ENCODE measurements at regions not wholly inside any gene's neighbourhood (a gene's known extent, or its start where the extent isn't known, plus 50 kb on each side); places are given as distances from the start of the nearest gene placed in this dataset.

DNA sequence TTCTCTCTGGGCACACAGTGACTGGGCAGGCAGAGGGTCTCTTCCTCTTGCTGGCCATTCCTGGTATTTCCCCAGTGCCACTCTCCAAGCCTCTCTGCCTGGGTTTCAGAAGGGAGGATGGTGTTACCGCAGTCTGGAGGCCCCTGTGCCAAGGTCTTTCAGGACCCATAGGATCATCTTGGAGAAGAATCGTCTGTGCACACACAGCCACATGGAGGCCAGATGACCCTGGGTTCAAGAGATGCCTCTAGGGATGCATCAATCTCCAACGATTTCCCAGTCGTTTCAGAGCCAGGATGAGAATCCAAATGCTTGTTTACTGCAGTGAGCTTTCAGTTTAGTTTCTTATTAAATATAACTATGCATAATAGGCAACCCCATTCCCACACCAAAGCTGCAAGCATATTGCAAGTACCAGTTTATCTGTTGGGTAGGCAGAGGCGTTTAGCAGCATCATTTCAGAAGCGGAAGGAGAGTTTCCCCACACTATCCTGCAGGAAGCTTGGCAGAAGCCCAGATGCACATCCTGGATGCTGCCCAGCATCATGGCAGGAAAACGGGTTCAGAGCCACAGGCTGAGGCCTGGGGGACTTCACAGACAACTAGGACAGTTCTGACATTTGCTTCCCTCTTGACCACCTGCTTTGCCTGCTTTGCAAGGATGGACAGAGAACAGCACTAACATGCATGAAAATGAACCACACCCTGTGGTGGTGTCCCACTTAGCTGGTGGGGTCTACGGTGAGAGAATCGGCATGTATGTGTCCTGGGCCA is 134.7 kb upstream of the FAM20C start:
- no peak overlapping the region for H3K4me3 ChIP-seq (ENCODE audit: control insufficient read depth, low read depth, low read length)
- TF ChIP-seq, protein P1, sequence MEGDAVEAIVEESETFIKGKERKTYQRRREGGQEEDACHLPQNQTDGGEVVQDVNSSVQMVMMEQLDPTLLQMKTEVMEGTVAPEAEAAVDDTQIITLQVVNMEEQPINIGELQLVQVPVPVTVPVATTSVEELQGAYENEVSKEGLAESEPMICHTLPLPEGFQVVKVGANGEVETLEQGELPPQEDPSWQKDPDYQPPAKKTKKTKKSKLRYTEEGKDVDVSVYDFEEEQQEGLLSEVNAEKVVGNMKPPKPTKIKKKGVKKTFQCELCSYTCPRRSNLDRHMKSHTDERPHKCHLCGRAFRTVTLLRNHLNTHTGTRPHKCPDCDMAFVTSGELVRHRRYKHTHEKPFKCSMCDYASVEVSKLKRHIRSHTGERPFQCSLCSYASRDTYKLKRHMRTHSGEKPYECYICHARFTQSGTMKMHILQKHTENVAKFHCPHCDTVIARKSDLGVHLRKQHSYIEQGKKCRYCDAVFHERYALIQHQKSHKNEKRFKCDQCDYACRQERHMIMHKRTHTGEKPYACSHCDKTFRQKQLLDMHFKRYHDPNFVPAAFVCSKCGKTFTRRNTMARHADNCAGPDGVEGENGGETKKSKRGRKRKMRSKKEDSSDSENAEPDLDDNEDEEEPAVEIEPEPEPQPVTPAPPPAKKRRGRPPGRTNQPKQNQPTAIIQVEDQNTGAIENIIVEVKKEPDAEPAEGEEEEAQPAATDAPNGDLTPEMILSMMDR (IDR thresholded peaks at IDR 0.05; ENCODE audit: control insufficient read depth, insufficient read depth, low read depth, low read length, missing control alignments) = no peak
- no peak for DNase-seq (ENCODE audit: low read depth)

DNA sequence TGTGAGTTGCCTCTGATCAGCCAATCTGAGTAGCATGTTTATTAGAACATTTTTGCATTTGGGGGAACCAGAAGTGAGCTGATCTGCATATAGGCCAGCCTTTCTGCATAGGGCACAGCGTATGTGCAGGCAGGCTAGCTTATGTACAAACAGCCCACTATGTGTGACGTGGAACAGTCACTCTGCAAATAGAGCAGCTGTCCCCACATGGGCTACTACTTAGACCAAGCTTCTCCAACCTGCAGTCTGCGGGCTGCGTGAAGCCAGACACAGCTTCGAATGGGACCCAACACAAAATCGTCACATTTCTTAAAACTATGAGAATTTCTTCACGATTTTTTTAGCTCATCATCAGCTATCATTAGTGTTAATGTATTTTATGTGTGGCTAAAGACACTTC is 134.1 kb upstream of the FAM20C start:
- no peak for DNase-seq (ENCODE audit: low read depth)
- TF ChIP-seq, protein P1 (IDR thresholded peaks at IDR 0.05; ENCODE audit: control insufficient read depth, insufficient read depth, low read depth, low read length, missing control alignments) = no peak
- H3K4me3 ChIP-seq (ENCODE audit: control insufficient read depth, low read depth, low read length) = no peak overlapping the region

DNA sequence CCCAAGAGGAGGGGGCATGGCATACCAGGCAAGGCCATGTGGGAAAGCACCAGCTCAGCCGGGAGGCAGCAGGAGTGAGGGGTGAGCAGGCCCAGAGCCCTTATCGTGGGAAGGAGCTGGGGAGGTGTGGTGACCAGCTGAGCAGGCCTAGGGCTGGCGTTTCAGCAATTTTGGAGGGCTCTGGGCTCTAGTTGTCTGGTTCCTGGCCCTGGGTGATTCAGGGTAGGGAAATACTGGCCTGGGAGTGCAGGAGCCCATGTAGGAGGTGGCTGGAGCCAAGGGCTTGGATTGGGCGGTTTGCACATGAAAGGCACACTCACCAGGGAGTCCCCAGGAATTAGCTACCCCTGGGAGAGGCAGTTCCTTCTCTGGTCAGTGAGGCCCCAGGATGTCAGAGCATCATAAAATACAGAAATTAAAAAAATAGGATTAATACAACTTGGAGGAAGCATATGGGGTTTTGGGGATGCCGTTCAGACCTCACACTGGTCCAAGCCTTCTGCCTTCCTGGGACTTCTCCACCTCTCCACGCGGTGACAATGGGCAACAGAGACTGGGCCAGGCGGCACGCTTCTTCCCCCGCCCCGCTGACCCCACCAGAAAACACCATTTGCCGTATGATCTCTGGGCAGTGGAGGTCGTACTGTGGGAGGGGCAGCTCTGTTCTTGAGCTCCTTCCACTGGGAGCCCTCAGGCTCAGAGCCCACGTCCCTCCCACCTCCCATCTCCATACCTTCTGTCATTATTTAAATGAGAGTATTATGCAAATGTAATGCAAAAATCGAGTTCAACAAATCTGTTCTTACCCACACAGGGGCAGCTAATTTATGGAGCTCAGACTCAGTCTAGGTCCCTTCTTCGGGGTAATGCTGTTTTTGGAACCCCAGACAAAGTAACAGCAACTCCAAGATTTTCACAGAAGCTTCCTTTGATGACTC is 133.0 kb upstream of the FAM20C start:
- no peak overlapping the region for H3K4me3 ChIP-seq (ENCODE audit: control insufficient read depth, low read depth, low read length)
- TF ChIP-seq, protein P1 (IDR thresholded peaks at IDR 0.05; ENCODE audit: control insufficient read depth, insufficient read depth, low read depth, low read length, missing control alignments) = no peak
- DNase-seq (ENCODE audit: low read depth) = no peak

DNA sequence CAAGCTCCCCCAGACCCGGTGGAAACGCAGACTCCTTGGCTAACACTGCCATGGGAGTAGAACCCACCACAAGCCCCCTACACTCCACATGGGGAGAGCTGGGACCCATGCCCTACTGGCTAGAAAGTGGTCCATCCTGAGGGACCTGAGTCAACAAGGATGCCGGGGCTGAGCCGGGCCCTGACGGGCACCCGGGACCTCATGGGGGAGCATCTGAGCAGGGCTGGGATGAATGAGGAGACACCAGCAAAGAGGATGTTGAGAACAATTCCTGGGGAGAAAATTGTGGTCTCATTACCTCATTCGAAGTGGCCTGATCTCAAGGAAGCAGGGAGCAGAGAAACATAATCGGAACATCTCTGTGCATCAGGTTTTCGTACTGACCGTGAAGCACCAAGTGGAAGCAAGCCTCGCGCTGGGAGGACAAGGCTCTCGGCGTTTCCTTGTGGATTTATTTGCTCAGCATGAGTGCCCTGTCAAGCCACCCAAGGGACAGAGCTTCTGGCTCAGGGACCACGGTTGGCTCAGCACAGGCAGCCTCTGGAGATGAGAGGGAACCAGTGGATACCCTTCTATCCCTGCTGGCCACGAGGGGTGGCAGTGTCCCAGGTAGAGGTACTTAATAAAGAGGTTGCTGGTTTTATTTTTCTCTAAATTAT is 132.2 kb upstream of the FAM20C start:
- DNase-seq (ENCODE audit: low read depth) = no peak
- TF ChIP-seq, protein P1 (IDR thresholded peaks at IDR 0.05; ENCODE audit: control insufficient read depth, insufficient read depth, low read depth, low read length, missing control alignments) = no peak
- H3K4me3 ChIP-seq (ENCODE audit: control insufficient read depth, low read depth, low read length) = no peak overlapping the region

DNA sequence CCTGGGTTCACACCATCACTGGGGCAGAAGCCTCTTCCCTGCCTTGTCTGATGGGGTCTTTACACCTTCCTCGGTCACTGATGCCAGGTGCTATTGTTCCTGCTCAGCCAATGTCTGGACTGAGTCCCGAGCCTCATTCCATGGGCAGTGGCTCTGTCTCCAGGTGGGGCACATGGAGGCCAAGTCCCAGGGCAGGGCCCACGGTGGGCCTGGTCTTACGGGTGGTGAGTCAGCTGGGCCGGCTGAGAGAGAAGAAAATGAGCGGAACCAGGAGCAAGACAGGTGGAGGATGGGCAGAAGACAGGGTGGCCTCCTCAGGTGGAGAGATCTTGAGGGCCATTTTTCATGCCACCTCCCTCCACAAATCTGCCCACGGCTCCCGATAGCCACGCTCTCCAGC is 131.7 kb upstream of the FAM20C start:
- DNase-seq (ENCODE audit: low read depth) = no peak
- TF ChIP-seq, protein P1 (IDR thresholded peaks at IDR 0.05; ENCODE audit: control insufficient read depth, insufficient read depth, low read depth, low read length, missing control alignments) = no peak
- H3K4me3 ChIP-seq (ENCODE audit: control insufficient read depth, low read depth, low read length) = no peak overlapping the region

DNA sequence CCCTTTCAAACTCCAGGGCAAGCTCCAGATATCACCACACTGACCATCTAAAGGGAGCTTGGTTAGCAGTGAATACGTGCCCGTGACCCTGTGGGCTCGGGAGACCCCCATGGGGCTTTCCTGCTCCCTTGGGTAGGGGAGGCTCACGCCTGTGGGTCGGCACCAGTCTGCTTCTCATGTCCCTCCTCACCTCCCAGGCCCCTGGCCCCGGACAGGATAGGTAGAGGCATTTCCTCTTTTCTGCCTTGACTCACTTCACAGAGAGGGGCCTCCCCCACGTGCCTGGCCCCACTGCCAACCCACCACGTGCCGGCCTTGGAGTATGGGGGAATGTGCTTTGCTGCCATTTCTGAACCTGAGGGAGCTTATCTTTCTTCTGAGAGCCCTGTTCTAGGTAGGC is 131.3 kb upstream of the FAM20C start:
- DNase-seq (ENCODE audit: low read depth) = no peak
- H3K4me3 ChIP-seq (ENCODE audit: control insufficient read depth, low read depth, low read length) = no peak overlapping the region
- TF ChIP-seq, protein P1 (IDR thresholded peaks at IDR 0.05; ENCODE audit: control insufficient read depth, insufficient read depth, low read depth, low read length, missing control alignments) = no peak

All from AG09309 (cell line).